HT1080 (cell line): ENCODE measurements at regions not wholly inside any gene's neighbourhood (a gene's known extent, or its start where the extent isn't known, plus 50 kb on each side); places are given as distances from the start of the nearest gene placed in this dataset.
A peak's percentile ranks its signal among the peaks of the same experiment; 100 is the strongest.
"Not testable (repeated sequence)": the region's sequence is repeated elsewhere in the genome, so short reads cannot be mapped to it uniquely, and the experiment has no call there.

Experiments
- DNase-seq: peaks from one replicate; pipeline ENCODE4 v3.0.0-alpha.2; 2015; ENCODE audit warnings: low read depth

GRCh38 chr9:87781331-87781730 is 55.4 kb downstream of the CTSL start:
- no peak for DNase-seq

- no peak for DNase-seq
Observed at GRCh38 chr9:87783180-87783579, 57.3 kb downstream of the CTSL start.

DNA sequence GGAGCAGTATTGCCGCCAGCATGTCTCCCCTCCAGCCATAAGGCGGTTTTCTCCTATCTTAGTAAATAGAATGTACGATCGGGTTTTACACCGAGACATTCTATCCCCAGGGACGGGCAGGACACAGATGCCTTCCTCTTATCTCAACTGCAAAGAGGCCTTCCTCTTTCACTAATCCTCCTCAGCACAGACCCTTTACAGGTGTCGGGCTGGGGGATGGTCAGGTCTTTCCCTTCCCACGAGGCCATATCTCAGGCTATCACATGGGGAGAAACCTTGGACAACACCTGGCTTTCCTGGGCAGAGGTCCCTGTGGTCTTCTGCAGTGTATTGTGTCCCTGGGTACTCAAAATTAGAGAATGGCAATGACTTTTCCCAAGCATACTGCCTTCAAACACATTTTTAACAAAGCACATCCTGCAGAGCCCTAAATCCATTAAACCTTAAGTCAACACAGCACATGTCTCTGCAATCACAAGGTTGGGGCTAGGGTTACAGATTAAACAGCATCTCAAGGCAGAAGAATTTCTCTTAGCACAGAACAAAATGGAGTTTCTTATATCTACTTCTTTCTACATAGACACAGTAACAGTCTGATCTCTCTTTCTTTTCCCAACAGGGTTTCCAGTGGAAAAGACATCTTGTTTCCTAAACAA is 59.5 kb downstream of the CTSL start:
- not testable (repeated sequence) for DNase-seq

GRCh38 chr9:87786423-87786822 is 60.5 kb downstream of the CTSL start:
- DNase-seq, result no peak

DNA sequence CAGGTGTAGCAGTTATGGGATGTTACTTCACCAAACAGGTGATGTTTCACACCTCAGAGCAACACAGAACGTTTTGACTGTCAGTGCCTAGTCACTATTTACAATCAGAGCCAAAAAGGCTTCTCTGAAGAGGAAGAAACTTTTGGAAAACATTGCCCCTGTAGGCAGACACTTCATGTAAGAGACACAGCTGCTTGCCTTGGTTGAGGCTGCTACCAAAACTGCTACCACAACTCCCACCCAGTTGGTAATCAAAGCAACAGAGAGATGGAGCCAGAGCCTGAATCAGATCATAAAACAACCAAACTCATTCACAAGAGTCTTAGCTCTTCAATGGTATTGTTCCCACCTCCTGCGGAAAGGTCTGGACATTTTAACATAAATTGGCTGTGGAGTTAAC is 61.0 kb downstream of the CTSL start:
- DNase-seq, result no peak

- DNase-seq, result peak; percentile 23
Observed at GRCh38 chr9:87787735-87788134, 61.8 kb downstream of the CTSL start.

DNA sequence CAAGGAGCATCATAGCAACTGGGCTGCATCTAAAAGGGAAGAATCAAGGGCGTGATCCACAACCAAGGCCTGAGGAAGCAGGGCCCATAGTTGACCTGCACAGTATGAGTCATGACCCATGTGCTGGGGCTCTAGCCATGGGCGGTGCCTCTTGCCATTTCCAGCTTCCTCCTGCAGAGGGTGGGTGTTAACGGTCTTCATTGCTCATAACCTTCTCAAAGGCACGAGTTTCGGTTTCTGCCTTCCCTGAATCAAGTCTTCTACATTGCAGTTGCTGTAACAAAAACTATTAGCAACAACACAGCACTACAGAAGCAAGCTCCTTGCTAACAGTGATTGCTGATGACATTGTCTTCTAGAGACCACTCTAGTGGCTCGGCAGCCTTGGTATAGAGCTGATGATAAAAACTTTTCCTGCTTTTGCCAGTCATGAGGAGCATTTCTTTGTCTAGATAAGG is 66.9 kb downstream of the CTSL start:
- DNase-seq, result peak; percentile 95

GRCh38 chr9:87793292-87793691 is 67.4 kb downstream of the CTSL start:
- peak; percentile 86 for DNase-seq

GRCh38 chr9:87795178-87795577 is 69.3 kb downstream of the CTSL start:
- DNase-seq, result no peak

DNA sequence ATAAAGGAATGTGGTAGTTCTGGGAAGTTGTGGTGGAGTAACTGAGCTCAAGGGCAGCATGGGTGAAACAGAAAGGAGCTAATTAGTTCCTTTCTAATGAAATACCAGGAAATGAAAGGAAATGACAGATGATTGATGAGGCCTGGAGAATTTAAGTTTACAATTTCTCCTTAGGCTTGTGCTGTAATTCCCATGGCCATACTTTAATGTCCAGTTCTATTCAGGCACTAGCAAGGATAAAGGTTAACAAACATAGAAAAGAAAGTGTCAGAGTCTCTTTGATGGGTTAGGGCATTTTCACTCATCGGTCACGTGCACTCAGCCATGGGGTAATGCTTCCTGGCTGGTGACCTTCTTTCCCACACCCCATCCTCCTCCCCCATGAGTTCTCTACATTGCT is 70.3 kb downstream of the CTSL start:
- no peak for DNase-seq

- DNase-seq, result no peak
Observed at GRCh38 chr9:87798261-87798833, 72.4 kb downstream of the CTSL start.

DNA sequence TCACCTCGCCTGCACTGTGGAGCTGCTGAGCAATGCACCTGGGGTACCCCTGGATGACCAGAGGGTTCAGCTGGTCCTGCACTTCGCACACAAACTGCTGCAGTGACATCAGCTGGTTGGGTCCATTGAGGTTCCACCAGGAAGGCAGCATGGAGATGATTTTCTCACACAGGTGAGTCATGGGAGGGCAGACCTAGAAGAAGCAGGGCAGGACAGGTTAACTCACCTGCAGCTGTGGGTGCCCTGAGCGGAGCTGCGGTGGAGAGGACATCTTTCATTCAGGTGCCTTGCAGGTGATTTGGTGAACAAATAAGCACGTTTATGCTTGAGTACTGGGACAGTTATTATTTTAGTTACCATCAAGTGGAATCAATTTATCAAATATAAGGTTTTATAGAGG is 73.6 kb downstream of the CTSL start:
- DNase-seq, result no peak

DNA sequence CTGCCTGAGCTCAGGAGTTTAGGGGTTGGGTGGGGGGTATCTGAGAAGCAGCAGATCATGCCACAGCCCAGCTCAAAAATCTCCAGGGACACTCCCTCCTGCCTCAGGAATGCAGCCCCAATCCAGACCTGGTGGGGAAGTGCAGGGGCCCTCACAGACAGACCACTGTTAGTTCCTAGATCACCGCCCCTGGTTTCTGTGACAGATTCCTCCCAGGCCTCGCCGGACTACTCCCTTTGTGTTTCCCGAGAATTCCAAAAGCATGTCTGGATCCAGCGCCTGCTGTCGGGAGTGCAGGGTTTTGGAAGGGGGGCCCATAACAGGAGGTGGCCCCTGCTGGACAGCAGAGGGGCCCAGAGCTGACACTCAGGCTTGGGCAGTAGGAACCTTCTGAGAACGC is 74.5 kb downstream of the CTSL start:
- DNase-seq, result no peak

GRCh38 chr9:87801013-87801412 is 75.1 kb downstream of the CTSL start:
- no peak for DNase-seq

DNA sequence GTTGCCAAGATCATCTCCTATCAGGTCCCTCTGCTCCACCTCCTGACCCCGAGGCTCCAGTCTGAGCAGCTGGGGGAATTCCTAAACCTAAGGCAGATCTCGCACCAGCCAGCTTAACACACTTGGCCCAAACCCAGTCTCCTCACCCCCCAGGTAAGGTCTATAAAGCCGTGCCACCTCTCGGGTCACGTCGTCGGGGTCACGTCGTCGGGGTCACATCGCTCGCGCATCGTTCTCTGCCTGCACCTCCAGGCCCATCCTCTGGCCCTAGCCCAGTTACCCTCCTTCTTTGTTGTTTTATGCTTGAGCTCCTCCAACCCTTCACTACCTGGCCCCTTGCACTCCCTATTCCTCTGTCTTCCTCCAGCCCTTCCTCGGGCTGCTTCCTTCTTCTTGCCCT is 77.2 kb downstream of the CTSL start:
- no peak for DNase-seq

DNA sequence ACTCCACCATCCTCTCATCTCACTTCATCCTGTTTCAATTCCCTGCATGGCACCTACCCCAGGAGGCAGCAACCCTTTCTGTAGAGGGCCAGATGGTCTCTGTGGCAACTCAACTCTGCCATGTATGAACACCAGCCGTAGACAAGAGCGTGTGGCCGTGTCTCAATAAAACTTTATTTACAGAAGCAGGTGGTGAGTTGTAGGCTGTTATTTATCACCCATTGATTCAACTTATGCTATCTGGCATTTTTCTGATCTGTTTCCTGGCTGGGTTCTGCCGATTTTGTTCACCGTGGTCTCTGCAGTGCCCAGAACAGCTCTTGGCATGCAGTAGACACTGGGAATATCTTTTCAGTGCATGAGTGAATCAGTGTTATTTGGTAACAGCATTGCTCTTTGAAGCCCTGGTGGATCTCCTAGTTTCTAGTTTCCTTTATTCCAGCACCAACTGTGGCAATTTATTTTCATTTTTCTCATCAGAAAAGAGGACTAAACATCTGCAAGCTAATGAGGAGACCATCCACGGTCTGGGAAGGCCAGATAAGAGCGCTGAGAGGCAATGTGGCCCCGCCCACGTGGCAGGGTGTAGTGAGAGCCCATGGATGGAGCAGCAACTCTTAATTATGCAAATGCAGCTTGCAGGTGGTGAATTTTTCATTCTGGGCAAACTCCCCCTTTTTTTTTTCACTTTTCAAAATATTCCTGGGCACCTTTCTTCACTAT is 77.9 kb downstream of the CTSL start:
- DNase-seq, result no peak

DNA sequence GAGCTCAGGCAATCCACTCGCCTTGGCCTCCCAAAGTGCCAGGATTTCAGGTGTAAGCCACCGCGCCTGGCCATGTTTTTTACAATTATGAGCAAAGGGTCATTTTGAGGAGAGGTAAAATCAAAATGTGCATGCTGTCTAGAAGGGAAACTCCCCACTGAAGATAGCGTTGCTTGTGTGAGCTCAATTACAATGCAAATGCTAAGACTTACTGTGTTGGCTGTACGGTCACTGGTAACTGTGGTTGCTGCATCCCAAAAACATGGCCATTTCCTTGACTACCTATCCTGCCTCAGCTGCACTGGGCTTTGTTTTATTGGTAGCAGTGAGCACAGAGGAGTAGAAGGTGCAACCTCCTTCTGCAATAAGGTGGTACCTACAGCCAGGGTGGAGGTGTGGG is 77.4 kb upstream of the SPATA31E1 start:
- no peak for DNase-seq

- DNase-seq, result no peak
Observed at GRCh38 chr9:87810008-87810407, 72.7 kb upstream of the SPATA31E1 start.

DNA sequence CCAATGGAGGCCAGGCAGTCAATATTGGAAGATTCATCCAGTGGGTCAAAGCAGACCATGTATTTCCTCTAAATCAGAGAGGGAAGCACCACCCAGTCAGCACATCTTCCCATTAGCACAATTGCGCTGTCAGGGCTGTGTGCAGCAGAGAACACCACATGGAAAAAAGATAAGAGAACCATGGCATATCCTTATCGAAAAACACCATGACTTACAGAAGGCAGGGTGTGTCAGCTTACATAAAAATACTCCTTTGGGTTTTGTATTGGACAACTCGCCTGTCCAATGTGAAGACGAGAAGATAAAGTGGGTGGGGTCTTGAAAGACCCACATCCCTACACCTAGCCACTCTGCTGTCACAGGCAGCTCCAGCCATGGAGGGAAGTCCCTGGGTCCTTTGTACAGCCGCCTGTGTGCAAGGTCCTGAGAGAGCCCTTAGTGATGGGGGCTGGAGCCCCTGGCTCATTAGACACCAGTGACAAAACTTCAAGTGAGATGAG is 71.9 kb upstream of the SPATA31E1 start:
- DNase-seq, result no peak

DNA sequence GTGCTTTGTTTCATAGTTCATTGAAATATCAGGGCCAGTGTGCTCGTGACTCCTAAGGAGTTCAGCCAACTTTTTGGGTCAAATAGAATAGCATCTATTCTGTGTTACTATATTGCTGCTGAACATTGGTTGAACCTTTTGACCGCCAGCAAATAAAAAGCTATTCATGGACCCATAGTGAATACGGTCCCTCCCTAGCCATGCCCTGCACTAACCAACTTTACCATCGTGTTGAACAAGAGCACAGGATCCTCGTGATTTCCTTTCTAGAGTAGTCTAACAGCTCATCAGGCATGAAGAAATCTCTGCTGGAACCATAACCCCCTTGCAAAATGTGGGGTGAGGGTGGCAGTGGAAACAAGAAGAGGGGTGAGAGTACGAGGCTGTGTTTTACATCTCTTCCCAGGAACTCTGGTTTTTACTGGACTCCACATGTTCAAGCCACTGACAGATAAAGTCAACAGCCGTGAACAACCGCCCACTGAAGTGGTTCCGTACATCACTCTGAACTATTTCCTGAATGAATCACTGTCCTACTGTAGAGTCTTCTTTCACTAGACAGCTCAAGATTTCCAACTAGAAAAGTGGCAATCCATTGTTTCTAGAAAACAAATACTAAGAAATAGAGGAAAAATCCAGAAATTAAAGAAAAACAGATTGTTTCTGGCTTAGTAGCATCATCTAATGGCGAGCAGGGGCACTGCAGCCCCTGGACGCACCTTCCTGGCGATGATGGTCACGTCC is 70.1 kb upstream of the SPATA31E1 start:
- DNase-seq, result peak; percentile 69

GRCh38 chr9:87813119-87813463 is 69.6 kb upstream of the SPATA31E1 start:
- DNase-seq, result no peak

DNA sequence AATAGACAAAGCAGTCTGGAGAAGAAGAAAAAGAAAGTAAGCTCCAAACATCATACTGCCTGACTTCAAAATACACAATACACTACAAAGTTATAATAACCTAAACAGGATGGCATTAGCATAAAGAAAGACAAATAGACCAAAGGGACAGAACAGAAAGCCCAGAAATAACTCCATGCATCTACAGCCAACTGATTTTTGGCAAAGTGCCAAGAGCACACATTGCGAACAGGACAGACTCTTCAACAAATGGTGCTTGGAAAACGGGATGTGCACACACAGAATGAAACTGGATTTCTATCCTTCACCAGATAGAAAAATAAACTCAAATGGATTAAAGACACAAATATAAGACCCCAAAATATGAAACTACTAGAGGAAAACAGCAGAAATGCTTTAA is 66.6 kb upstream of the SPATA31E1 start:
- DNase-seq, result no peak
